ENCODE measurements at regions not wholly inside any gene's neighbourhood (a gene's known extent, or its start where the extent isn't known, plus 50 kb on each side); places are given as distances from the start of the nearest gene placed in this dataset.

DNA sequence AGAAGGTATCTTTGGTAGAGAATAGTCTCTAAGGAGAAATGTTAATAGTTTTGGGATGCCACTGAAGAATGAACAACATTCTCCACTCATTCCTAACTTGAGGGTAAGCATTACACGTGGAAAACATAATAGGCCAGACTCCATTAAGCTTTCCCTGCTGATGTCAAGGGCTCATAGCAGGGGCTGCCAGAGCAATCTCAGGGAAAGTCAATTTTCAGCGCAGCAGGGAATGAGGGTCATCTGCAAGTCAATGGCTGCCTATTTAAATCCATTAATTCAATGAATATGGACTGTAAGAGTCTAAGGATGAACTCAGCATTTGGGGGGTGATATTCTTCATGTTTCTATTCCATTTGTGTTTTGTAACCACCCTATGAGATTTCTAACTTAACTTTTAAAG lies 144.2 kb upstream of the ARL4C start:
- TF ChIP-seq YY1 (IDR thresholded peaks at IDR 0.05; ENCODE audit: insufficient read depth, insufficient read length) = no peak
- TF ChIP-seq SUZ12 (IDR thresholded peaks at IDR 0.05; ENCODE audit: extremely low read depth, insufficient read depth, insufficient read length) = no peak
- TF ChIP-seq ZNF274 (IDR thresholded peaks at IDR 0.05; ENCODE audit: low read depth, low read length) = no peak

All from NT2/D1 (cell line).